ENCODE measurements at regions not wholly inside any gene's neighbourhood (a gene's known extent, or its start where the extent isn't known, plus 50 kb on each side); places are given as distances from the start of the nearest gene placed in this dataset.
"Not testable (repeated sequence)": the region's sequence is repeated elsewhere in the genome, so short reads cannot be mapped to it uniquely, and the experiment has no call there.

- H3K9me3 ChIP-seq (replicated peaks; ENCODE audit: control insufficient read depth, insufficient read depth, low read length); H2AFZ ChIP-seq (ENCODE audit: low read depth, low read length); H3K36me3 ChIP-seq (ENCODE audit: control insufficient read depth in 2 of 2, extremely low read depth in 1 of 2, insufficient read depth in 2 of 2, low read length in 2 of 2); H4K20me1 ChIP-seq (replicated peaks; ENCODE audit: control insufficient read depth, extremely low read depth, insufficient read depth, low read length); H3K4me1 ChIP-seq (ENCODE audit: control insufficient read depth, extremely low read depth, insufficient read depth, low read length); BruUV-seq (replicated peaks); POLR2A ChIA-PET; H3K4me2 ChIP-seq (ENCODE audit: insufficient read depth, low read length); CTCF ChIA-PET; H3K9ac ChIP-seq (replicated peaks; ENCODE audit: extremely low read depth, insufficient read depth, low read length); H3K79me2 ChIP-seq (ENCODE audit: control insufficient read depth, insufficient read depth, low read length); H3K4me3 ChIP-seq (replicated peaks in 1 of 3; ENCODE audit: insufficient read depth in 1 of 3, low read depth in 1 of 3, low read length in 3 of 3); dilution Hi-C loops (cut with MboI; ENCODE audit: extremely low pct_ligation_motif_present, low sequenced_read_pairs); FAIRE-seq; H3K27me3 ChIP-seq (ENCODE audit: control insufficient read depth in 2 of 2, insufficient read depth in 2 of 2, low read length in 2 of 2); H3K27ac ChIP-seq (ENCODE audit: insufficient read depth, low read depth, low read length); DNase-seq (ENCODE audit: low read depth, low spot score); H3K9me1 ChIP-seq (replicated peaks; ENCODE audit: control insufficient read depth, extremely low read depth, insufficient read depth, low read length); intact Hi-C loops (cut with micrococcal nuclease): not testable (repeated sequence)
These were observed 51.9 kb upstream of the PROP1 start for GRCh38 chr5:178047943-178048342.

- intact Hi-C loops (cut with micrococcal nuclease); H3K27me3 ChIP-seq (ENCODE audit: control insufficient read depth in 2 of 2, insufficient read depth in 2 of 2, low read length in 2 of 2); H3K4me1 ChIP-seq (ENCODE audit: control insufficient read depth, extremely low read depth, insufficient read depth, low read length); H3K4me2 ChIP-seq (ENCODE audit: insufficient read depth, low read length); H3K4me3 ChIP-seq (replicated peaks in 1 of 3; ENCODE audit: insufficient read depth in 1 of 3, low read depth in 1 of 3, low read length in 3 of 3); H3K9ac ChIP-seq (replicated peaks; ENCODE audit: extremely low read depth, insufficient read depth, low read length); dilution Hi-C loops (cut with MboI; ENCODE audit: extremely low pct_ligation_motif_present, low sequenced_read_pairs); H3K79me2 ChIP-seq (ENCODE audit: control insufficient read depth, insufficient read depth, low read length); H3K36me3 ChIP-seq (ENCODE audit: control insufficient read depth in 2 of 2, extremely low read depth in 1 of 2, insufficient read depth in 2 of 2, low read length in 2 of 2); H3K9me1 ChIP-seq (replicated peaks; ENCODE audit: control insufficient read depth, extremely low read depth, insufficient read depth, low read length); DNase-seq (ENCODE audit: low read depth, low spot score); BruUV-seq (replicated peaks); CTCF ChIA-PET; H3K27ac ChIP-seq (ENCODE audit: insufficient read depth, low read depth, low read length); H4K20me1 ChIP-seq (replicated peaks; ENCODE audit: control insufficient read depth, extremely low read depth, insufficient read depth, low read length); FAIRE-seq; H2AFZ ChIP-seq (ENCODE audit: low read depth, low read length); H3K9me3 ChIP-seq (replicated peaks; ENCODE audit: control insufficient read depth, insufficient read depth, low read length); POLR2A ChIA-PET: not testable (repeated sequence)
These were observed 50.8 kb upstream of the PROP1 start for GRCh38 chr5:178046757-178047399.

GRCh38 chr5:178045963-178046362, 49.9 kb upstream of the PROP1 start:
- H4K20me1 ChIP-seq (replicated peaks; ENCODE audit: control insufficient read depth, extremely low read depth, insufficient read depth, low read length); CTCF ChIA-PET; H3K9me1 ChIP-seq (replicated peaks; ENCODE audit: control insufficient read depth, extremely low read depth, insufficient read depth, low read length); FAIRE-seq; intact Hi-C loops (cut with micrococcal nuclease); H3K27ac ChIP-seq (ENCODE audit: insufficient read depth, low read depth, low read length); H3K9me3 ChIP-seq (replicated peaks; ENCODE audit: control insufficient read depth, insufficient read depth, low read length); BruUV-seq (replicated peaks); H3K9ac ChIP-seq (replicated peaks; ENCODE audit: extremely low read depth, insufficient read depth, low read length); H3K36me3 ChIP-seq (ENCODE audit: control insufficient read depth in 2 of 2, extremely low read depth in 1 of 2, insufficient read depth in 2 of 2, low read length in 2 of 2); H3K27me3 ChIP-seq (ENCODE audit: control insufficient read depth in 2 of 2, insufficient read depth in 2 of 2, low read length in 2 of 2); H3K4me2 ChIP-seq (ENCODE audit: insufficient read depth, low read length); DNase-seq (ENCODE audit: low read depth, low spot score); H3K4me1 ChIP-seq (ENCODE audit: control insufficient read depth, extremely low read depth, insufficient read depth, low read length); H3K4me3 ChIP-seq (replicated peaks in 1 of 3; ENCODE audit: insufficient read depth in 1 of 3, low read depth in 1 of 3, low read length in 3 of 3); POLR2A ChIA-PET; H3K79me2 ChIP-seq (ENCODE audit: control insufficient read depth, insufficient read depth, low read length); H2AFZ ChIP-seq (ENCODE audit: low read depth, low read length); dilution Hi-C loops (cut with MboI; ENCODE audit: extremely low pct_ligation_motif_present, low sequenced_read_pairs): not testable (repeated sequence)
